HG03460 (cell line): ENCODE measurements at regions not wholly inside any gene's neighbourhood (a gene's known extent, or its start where the extent isn't known, plus 50 kb on each side); places are given as distances from the start of the nearest gene placed in this dataset.

Source experiments
- ATAC-seq: cut with Tn5 transposase; IDR thresholded peaks from one replicate; pipeline ENCODE4 v1.9.1; 2021; ENCODE audit not compliant: unreplicated experiment

- ATAC-seq, result peak; percentile 39
These were observed 219.0 kb downstream of the PTEN start for GRCh38 chr10:88082391-88082790.

- peak; percentile 79 for ATAC-seq
These were observed 219.6 kb downstream of the PTEN start for GRCh38 chr10:88082806-88083596.

GRCh38 chr10:88083597-88083989, 220.2 kb downstream of the PTEN start:
- ATAC-seq, result no peak

- ATAC-seq, result no peak
These were observed 222.9 kb downstream of the PTEN start for GRCh38 chr10:88086187-88086960.

GRCh38 chr10:88088441-88089340, 225.3 kb downstream of the PTEN start:
- no peak for ATAC-seq

- no peak for ATAC-seq
These were observed 226.1 kb downstream of the PTEN start for GRCh38 chr10:88089498-88089897.

- no peak for ATAC-seq
These were observed 227.3 kb downstream of the PTEN start for GRCh38 chr10:88090568-88091214.

GRCh38 chr10:88091490-88092061, 228.2 kb downstream of the PTEN start:
- peak; percentile 87 for ATAC-seq

- no peak for ATAC-seq
These were observed 228.8 kb downstream of the PTEN start for GRCh38 chr10:88092265-88092664.

- ATAC-seq, result no peak
These were observed 229.5 kb downstream of the PTEN start for GRCh38 chr10:88092973-88093372.

- no peak for ATAC-seq
These were observed 231.4 kb downstream of the PTEN start for GRCh38 chr10:88094795-88095194.

- no peak for ATAC-seq
These were observed 231.8 kb downstream of the PTEN start for GRCh38 chr10:88095223-88095721.

- no peak for ATAC-seq
These were observed 232.5 kb downstream of the PTEN start for GRCh38 chr10:88095778-88096431.

- no peak for ATAC-seq
These were observed 233.7 kb downstream of the PTEN start for GRCh38 chr10:88097092-88097516.

- ATAC-seq, result no peak
These were observed 234.1 kb downstream of the PTEN start for GRCh38 chr10:88097536-88097935.

GRCh38 chr10:88100281-88100680, 236.9 kb downstream of the PTEN start:
- ATAC-seq, result no peak

GRCh38 chr10:88101666-88102065, 238.2 kb downstream of the PTEN start:
- ATAC-seq, result no peak

- no peak for ATAC-seq
These were observed 240.2 kb downstream of the PTEN start for GRCh38 chr10:88103576-88103975.

GRCh38 chr10:88104223-88104622, 240.8 kb downstream of the PTEN start:
- no peak for ATAC-seq

- ATAC-seq, result no peak
These were observed 242.9 kb downstream of the PTEN start for GRCh38 chr10:88106366-88106765.
